HCEC 1CT (cell line): ENCODE measurements at regions not wholly inside any gene's neighbourhood (a gene's known extent, or its start where the extent isn't known, plus 50 kb on each side); places are given as distances from the start of the nearest gene placed in this dataset.
A peak's percentile ranks its signal among the peaks of the same experiment; 100 is the strongest.
"Not testable (repeated sequence)": the region's sequence is repeated elsewhere in the genome, so short reads cannot be mapped to it uniquely, and the experiment has no call there.

ENCODE experiments used
- DNase-seq: peaks from one replicate; pipeline ENCODE4 v3.0.0-alpha.2; 2017

DNA sequence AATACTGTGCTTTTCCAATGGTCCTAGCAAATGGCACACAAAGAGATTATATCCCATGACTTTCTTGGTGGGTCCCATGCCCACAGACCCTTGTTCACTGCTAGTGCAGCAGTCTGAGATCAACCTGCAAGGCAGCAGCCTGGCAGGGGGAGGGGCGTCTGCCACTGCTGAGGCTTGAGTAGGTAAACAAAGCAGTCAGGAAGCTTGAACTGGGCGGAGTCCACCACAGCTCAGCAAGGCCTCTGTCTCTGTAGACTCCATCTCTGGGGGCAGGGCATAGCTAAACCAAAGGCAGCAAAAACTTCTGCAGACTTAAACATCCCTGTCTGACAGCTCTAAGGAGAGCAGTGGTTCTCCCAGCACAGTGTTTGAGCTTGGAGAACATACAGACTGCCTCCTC, 82.9 kb downstream of the ZNF737 start:
- DNase-seq, result no peak

DNA sequence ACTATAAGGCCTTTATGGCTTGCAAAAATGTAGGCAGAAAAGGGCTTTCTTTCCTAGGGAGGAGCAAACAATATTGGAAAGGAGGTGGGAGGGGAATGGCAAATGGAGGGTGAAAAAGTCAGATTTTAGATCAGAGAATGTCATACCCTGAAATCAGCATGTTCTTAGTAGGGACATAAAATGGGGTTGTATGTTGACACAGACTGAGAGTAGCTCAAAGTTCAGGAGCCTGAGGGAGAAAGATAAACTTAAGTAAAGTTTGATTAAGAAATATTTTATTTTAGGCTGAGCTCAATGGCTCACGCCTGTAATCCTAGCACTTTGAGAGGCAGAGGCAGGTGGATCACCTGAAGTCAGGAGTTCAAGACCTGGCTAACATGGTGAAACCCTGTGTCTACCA, 83.8 kb downstream of the ZNF737 start:
- DNase-seq, result no peak

DNA sequence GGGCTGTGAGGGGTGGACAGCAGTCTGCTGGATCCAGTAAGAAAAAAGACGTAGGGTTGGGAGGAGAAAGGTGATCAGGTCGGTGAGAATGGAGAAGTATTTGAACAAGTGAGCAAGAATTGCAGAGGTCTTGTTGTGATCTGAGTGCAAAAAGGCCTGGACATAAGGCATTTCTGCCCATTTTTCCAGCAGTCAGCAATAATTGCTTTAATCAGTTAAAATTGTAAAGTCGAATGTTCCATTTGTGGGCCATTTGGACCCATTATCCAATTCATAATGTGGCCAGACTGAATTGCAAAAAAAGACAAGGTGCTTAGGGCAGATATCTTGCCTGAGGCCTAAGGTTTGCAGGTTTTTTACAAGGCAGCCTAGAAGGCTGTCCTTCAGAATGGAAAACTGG, 86.1 kb downstream of the ZNF737 start:
- DNase-seq, result no peak

DNA sequence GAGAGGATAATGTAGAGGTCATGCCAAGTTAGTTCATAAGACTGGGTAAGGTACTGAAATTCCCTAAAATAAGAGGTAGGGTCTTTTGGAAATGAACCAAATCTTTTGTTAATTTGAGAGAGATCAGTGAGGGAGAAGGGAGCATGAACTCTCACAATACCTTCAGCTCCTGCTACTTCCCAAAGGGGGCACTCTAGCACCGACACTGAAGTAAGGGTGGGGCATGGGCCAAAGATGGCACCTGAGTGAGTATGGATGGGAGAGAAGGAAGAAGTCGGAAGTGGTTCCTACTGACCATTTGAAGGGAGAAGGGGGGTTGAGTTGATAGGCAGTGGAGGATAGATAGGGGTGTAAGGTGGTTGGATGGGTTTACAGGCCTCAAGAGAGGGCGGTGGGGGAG, 86.6 kb downstream of the ZNF737 start:
- no peak for DNase-seq

DNA sequence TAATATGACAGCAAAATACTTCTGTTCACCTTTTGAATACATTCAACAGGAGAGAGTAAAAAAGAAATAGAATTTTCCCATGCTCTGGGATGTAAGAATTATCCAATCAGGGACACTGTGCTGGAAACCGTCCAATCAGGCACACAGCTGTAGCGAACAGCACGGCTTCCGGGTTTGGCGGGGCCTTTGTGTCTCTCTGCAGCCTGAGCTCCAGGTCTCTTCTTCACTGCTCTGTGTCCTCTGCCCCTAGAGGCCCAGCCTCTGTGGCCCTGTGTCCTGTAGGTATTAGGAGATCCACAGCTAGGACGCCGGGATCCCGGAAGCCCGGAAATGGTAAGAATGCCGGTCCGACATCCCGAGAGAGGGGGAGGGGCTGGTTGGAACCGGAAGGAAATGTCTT, 92.7 kb downstream of the ZNF737 start:
- DNase-seq, result no peak

DNA sequence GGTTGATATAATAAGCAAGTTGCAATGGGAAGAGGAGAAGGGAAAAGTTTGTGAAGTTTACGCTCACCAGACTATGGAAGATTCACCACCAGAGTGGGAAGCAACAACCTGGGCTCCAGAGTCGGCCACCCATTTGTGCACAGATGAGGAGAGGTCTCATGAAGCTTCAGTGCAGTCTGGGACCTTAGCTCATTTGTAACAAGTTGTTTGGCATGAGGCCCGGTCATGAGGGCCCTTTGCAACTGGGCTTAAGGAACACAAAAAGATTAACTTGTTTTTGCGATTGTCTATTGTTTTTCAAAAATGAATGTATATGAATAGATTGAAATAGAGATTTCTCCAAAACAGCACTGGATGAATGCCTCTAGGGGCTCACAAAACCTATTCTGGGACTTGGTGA, 94.2 kb downstream of the ZNF737 start:
- DNase-seq, result no peak

DNA sequence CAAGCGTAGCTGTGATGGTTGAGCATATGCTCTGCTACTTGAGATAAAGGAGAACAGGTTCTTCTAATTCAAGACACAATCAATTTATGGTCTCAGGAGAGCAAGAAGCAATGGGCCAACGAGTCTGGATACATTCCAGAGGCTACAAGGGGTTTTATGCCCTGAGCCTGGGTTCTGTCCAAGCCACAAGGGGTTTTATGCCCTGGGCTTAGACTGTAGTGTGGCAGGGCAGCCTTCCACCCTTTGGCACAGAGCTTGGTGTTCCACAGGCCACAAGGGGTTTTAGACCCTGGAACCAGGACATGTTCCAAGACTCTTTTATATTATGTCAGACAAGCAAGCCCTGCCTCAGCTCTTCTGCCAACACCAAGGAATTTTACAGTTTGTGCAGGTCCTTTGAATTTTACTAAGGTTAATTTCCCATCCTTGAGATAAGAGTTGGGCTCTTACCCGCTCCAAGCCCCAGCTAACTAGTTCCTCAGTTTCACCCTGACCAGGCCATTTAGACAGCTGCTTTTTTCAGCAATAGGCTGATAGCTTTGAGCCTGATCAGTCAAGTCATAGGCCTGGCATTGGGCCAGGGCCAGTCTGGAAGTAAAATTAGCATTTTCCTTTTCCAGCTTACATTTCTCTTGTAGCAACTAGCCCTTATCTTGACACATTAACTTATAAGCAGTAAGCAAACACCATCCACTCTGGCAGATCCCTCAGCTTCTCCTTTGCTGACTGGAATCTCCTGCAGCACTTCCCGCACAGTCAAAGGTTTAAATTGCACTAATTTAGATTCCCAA, 95.0 kb downstream of the ZNF737 start:
- no peak for DNase-seq

DNA sequence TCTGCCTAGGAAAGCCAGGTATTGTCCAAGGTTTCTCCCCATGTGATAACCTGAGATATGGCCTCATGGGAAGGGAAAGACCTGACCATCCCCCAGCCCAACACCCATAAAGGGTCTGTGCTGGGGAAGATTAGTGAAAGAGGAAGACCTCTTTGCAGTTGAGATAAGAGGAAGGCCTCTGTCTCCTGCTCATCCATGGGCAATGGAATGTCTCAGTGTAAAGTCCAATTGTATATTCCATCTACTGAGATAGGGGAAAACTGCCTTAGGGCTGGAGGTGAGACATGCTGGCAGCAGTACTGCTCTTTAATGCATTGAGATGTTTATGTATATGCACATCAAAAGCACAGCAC, 99.0 kb downstream of the ZNF737 start:
- not testable (repeated sequence) for DNase-seq

DNA sequence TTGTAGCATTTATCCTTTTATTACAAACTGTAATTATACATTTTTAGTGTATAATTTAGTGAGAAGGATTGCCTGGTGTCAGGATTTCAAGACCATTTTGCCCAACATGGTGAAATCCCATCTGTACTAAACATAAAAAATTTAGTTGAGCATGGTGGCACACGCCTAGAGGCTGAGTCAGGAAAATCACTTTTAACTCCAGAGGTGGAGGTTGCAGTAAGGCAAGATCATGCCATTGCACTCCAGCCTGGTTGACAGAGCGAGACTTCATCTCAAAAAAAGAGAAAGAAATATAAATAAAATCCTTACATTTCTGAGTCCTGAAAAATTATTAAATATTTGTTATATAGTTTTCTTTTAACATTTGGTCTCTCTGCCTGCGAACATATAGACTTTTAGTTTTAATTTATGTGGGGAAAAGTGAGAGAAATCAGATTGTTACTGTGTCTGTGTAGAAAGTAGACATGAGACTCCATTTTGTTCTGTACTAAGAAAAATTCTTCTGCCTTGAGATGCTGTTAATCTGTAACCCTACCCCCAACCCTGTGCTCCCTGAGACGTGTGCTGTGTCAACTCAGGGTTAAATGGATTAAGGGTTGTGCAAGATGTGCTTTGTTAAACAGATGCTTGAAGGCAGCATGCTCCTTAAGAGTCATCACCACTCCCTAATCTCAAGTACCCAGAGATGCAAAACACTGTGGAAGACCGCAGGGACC, 99.5 kb downstream of the ZNF737 start:
- not testable (repeated sequence) for DNase-seq

DNA sequence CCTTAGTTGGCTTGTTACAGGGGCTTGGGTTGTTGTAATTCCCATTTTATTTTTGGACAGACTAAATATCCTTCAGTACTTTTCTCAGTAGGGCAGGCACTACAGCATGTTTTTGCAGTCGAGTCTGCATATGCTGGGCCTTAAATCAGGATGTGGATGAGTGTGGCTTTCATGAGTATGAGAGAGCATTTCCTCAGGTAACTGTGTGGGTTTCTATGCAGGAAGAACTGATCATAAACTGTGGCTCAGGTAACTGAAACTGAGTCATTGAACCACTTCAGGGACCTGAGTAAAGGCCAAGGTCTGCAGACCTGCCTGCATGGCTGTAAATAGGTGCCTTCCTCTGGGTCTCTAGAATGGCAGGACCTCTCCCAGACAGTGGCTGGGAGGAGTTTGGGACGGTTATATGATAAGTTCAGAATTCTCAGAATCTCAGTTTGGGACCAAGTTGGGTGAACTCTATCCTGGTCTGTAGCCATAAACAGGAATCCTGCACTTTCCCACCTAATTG, 112.1 kb downstream of the ZNF737 start:
- no peak for DNase-seq

DNA sequence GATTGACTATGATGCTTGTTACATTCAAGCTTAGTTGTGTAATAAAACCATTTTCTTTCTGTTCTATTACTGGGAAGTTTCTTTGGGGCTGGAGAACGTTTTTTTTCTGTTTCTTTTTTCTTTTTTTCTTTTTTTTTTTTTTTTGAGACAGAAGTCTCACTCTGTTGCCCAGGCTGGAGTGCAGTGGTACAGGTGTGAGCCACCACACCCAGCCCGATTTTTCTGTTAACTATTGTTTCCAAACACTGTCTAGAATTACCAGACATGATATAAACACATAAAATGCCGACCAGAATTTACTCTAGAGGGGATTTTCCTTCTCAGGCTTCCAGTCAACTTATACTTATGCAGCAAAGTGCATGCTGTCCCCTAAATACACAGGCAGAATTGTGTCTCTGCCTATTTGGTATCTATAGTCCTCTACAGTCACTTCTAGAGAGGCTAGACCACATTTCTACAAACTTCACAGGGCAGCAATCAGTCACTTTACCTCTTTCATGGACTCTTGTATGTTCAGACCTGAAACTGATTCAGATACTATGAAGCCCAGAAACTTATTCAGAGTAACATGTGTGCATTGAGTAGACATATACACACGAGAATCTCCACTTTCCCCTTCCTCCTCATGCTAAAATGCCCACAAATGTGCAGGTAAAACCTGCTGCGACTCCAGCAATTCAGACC, 121.2 kb downstream of the ZNF737 start:
- no peak for DNase-seq

DNA sequence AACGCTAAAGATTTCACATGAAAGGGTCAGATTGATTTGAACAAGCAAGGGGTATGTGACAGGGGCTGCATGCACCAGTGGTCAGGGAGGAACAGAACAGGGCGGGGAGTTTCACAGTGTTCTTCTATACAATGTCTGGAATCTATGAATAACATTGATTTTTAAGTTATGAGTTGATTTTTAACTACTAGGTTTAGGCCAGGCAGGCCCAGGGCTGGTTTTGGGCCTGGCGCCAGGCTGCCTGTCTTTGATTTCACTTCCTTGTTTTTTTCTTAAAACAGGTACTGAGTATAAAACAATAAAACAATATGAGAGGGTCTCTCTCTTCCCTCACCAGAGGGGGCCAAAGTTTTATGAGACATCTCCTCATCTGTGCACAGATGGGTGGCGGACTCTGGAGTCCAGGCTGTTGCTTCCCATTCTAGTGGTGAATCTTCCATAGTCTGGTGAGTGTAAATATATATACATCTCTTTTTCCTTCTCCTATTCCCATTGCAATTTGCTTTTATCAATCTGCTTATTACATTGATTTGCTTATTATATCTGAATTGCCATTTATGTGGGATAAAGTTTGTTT, 133.2 kb downstream of the ZNF737 start:
- not testable (repeated sequence) for DNase-seq

DNA sequence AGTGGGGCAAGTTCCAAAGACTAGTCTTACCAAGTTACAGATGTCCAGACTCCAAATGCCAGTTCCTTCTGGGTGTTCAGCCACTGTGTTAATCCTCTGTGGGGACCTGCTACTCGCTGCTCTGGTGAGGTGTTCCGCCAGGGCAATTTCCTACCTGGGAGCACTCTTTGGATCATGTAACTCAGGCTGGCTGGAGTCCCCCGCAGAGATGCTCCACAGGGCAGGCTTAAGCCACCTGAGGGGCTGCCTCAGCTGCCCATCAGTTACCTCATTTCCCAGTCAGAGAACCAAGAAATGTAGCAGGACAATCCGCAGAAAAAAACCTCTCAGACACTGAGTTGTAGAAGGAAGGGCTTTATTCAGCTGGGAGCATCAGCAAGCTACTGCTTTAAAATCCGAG, 133.8 kb downstream of the ZNF737 start:
- no peak for DNase-seq

DNA sequence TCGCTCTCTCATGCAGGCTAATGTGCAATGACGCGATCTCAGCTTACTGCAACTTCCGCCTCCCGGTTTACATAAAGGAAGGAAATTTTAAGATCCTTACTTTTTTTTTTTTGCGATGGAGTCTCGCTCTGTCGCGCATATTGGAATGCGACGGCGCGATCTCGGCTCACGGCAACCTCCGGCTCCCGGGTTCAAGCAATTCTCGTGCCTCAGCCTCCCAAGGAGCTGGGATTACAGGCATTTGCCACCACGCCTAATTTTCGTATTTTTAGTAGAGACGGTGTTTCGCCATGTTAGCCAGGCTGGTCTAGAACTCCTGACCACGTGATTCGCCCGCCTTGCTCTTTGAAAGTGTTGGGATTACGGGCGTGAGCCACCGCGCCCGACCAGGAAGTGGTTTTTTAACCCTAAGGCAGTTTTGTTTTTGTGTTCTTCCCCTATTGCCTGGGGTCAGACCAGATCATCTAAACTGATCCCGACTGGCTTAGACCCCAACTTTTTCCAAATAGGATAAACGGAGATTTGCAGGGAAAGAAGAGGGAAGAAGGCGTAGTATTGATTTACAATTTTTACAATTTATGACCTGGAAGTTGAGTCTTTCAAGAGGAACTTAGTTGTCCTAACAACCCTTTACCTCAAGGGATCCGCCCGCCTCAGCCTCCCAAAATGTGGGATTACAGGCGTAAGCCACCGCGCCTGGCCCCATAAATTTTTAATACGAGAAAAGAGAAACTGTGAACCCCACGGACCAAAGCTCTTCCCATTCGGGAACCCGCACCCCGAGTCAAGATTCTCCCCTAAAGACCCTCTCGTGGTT, 142.0 kb downstream of the ZNF737 start:
- DNase-seq, result peak; percentile 29

DNA sequence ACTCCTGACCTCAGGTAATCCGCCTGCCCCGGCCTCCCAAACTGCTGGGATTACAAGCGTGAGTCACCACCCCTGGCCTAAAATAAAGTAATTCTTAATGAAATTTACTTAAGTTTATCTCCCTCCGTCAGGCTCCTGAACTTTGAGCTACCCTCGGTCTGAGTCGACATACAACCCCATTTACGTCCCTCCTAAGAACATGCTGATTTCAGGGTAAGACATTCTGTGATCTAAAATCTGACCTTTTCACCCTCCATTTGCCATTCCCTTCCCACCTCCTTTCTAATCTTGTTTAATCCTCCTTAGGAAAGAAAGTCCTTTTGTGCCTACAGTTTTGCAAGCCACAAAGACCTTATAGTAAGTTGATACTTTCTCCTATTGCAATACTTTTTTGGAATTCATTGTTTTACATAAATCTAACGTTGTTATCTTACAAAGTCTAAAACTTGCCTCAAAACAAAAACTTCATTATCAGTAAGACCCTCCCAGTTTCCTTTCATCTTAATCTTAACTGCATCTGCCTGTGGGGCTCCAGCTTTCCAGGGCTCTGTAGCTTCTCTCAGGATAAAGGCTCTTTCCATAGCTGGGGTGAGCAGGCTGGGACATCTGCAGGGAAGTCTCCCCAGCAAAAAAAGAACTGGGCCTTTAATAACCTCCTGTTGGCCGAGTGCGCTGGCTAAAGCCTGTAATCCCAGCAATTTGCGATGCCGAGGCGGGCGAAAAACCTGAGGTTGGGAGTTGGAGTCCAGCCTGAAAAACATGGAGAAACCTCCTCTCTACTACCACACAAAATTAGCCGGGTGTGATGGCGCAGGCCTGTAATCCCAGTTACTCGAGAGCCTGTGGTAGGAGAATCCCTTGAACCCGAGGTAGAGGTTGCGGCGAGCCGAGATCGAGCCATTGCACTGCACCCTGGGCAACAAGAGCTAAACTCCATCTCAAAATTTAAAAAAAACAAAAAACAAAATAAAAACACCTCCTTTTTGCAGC, 143.1 kb downstream of the ZNF737 start:
- no peak for DNase-seq

DNA sequence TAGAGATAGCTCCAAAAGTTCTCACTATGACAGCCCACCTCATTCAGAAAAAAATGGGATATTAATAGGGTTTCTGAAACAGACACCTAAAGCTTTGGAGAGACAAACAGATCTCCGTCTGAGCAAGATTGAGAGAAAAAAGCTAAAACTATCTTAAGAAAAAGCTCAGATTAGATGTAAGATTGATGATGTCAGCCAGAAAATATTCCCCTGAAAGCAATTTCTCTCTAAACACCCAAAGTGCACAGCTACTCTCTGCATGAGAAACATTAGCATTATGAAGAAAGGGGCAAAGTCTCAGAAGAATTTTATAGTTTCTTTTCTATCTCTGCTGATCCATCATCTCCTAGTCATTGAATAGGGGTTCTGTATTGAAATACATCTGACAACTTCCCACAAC, 148.9 kb downstream of the ZNF737 start:
- DNase-seq, result no peak

DNA sequence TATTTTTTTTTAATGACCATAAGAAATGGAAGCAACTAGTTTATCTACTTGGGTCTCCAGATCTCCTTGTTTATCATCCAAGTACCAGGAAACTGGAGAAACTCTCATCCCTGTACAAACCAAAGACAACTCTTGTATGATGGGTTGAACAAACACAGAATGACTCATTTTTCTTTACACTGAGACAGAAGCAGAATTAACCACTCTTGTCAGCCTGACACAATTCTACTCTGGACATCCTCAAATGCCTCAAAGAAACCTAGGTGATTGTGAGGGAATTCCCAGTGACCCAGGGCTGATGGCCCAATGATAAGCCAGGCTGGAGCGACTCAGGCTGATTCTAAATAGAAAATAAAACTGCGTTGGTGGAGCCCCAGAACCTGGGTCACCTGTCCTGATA, 151.5 kb downstream of the ZNF737 start:
- DNase-seq, result no peak

DNA sequence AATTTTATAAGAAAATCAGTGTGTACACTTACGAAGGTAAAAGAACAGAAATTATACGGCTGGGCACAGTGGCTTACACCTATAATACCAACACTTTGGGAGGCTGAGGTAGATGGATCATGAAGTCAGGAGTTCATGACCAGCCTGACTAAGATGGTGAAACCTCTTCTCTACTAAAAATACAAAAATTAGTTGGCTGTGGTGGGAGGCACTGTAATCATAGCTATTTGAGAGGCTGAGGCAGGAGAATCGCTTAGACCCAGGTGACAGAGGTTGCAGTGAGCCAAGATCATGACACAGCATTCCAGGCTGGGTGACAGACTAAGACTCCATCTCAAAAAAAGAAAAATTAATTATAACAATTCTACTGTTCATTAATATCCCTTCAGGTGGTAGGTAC, 151.9 kb downstream of the ZNF737 start:
- no peak for DNase-seq

DNA sequence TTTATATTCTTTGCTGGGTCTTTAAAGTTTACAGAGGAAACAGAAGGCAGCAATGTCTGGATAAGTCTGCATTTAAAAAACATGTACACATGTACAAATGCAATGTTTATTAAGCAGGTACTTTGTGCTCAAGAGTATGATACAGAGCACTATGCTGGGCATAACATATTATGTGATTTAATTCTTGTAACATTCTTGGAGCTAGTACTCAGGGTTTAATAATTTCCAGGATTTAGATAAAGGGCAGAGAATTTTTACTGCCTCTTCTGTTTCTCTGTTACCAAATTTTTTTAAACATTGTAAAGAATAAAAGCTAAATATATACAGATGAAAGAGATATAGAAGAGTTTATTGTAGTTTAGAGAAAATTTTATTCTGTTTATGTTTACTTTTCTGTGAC, 152.7 kb downstream of the ZNF737 start:
- DNase-seq, result no peak

DNA sequence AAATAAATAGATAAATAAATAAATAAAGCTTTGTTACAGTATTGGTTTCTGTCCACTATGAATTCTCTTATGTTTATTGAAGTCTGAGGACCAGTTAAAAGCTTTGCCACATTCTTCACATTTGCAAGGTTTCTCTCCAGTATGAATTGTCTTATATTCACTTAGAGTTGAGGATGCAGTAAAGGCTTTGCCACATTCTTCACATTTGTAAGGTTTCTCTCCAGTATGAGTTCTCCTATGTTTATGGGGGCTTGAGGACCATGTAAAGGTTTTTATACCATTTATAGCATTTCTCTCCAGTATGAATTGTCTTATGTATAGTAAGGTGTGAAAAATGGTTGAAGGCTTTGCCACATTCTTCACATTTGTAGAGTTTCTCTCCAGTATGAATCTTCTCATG, 168.3 kb downstream of the ZNF737 start:
- no peak for DNase-seq

DNA sequence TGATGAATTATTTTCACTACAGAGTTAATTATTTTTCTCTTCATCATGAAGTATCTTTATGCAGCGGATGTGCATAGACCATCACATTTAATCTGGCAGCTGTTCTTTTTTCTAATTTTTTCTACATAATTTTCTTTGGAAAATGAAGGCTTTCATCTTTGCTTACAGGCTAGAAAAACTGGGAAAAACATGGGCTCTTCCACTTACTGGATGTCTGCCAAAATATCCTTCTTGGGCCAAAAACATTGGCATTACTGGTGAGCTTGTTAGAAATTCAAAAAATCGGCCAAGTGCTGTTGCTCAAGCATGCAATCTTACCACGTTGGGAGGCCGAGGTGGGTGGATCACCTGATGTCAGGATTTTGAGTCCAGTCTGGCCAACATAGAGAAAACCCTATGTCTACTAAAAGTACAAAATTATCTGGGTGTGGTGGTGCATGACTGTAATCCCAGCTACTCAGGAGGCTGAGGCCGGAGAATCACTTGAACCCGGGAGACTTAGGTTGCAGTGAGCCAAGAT, 176.8 kb downstream of the ZNF737 start:
- DNase-seq, result no peak
